HUES64 (cell line): ENCODE measurements at regions not wholly inside any gene's neighbourhood (a gene's known extent, or its start where the extent isn't known, plus 50 kb on each side); places are given as distances from the start of the nearest gene placed in this dataset.

Experiments
- H3K27ac ChIP-seq: 2 replicates; pipeline ENCODE4 v1.7.0; 2013; ENCODE audit warnings: low read depth, low read length, inconsistent platforms
- H3K27me3 ChIP-seq: 2 replicates; pipeline ENCODE4 v1.6.1; 2013; ENCODE audit warnings: mild to moderate bottlenecking, low read length; ENCODE audit not compliant: insufficient read depth
- H3K36me3 ChIP-seq: 2 replicates; pipeline ENCODE4 v1.6.1; 2013; ENCODE audit warnings: mild to moderate bottlenecking, low read length; ENCODE audit not compliant: insufficient read depth
- H3K4me1 ChIP-seq: 2 replicates; pipeline ENCODE4 v1.6.1; 2013; ENCODE audit warnings: mild to moderate bottlenecking, low read length, moderate library complexity; ENCODE audit not compliant: insufficient read depth
- H3K4me3 ChIP-seq: 2 replicates; pipeline ENCODE4 v1.5.1; 2013; ENCODE audit warnings: mild to moderate bottlenecking, low read length, moderate library complexity
- H3K9ac ChIP-seq: 2 replicates; pipeline ENCODE4 v1.6.1; 2013; ENCODE audit warnings: mild to moderate bottlenecking, low read depth, low read length
- H3K9me3 ChIP-seq: 2 replicates; pipeline ENCODE4 v1.6.1; 2013; ENCODE audit warnings: low read depth, low read length; ENCODE audit not compliant: insufficient read depth
- WGBS: fragments of 150-250, 120-280 bp; methylation state at CpG from one replicate; pipeline ENCODE4 v1.1.7; 2013; ENCODE audit warnings: missing lambda C conversion rate; 5-methylcytosine and 5-hydroxymethylcytosine counted together

- no peaks in the 10 kb centered on the region for H3K9me3 ChIP-seq
- H3K9ac ChIP-seq: no peak overlapping the region
- 100% methylated on average over 1 of the region's 1 CpG for WGBS
- no peaks in the 10 kb centered on the region for H3K4me1 ChIP-seq
- no peaks in the 10 kb centered on the region for H3K27me3 ChIP-seq
- no peak overlapping the region for H3K4me3 ChIP-seq
- H3K36me3 ChIP-seq: no peaks in the 10 kb centered on the region
- no peak overlapping the region for H3K27ac ChIP-seq
Measured at GRCh38 chr7:17067691-17068090, 185.9 kb upstream of the AGR3 start.

GRCh38 chr7:17069146-17069545 lies 187.4 kb upstream of the AGR3 start:
- Histone ChIP-seq H3K4me3 (no peak overlapping the region), H3K27ac (no peak overlapping the region), H3K9me3 (no peaks in the 10 kb centered on the region), H3K36me3 (no peaks in the 10 kb centered on the region), H3K9ac (no peak overlapping the region), H3K27me3 (no peaks in the 10 kb centered on the region), H3K4me1 (no peaks in the 10 kb centered on the region)
- 88% methylated on average over 2 of the region's 4 CpGs for WGBS

- Histone ChIP-seq H3K9ac (no peak overlapping the region), H3K4me3 (no peak overlapping the region), H3K27ac (no peak overlapping the region), H3K4me1 (no peaks in the 10 kb centered on the region), H3K27me3 (no peaks in the 10 kb centered on the region), H3K9me3 (no peaks in the 10 kb centered on the region), H3K36me3 (no peaks in the 10 kb centered on the region)
- 89% methylated on average over 1 of the region's 1 CpG for WGBS
Measured at GRCh38 chr7:17070231-17070708, 188.5 kb upstream of the AGR3 start.

- Histone ChIP-seq H3K27me3 (no peaks in the 10 kb centered on the region), H3K4me1 (no peaks in the 10 kb centered on the region), H3K27ac (no peak overlapping the region), H3K9me3 (no peaks in the 10 kb centered on the region), H3K4me3 (no peak overlapping the region), H3K9ac (no peak overlapping the region), H3K36me3 (no peaks in the 10 kb centered on the region)
- no CpG with 5 or more reads among the region's 1 CpG for WGBS
Measured at GRCh38 chr7:17071866-17072265, 190.1 kb upstream of the AGR3 start.

GRCh38 chr7:17075601-17076255 lies 193.9 kb upstream of the AGR3 start:
- H3K4me3 ChIP-seq: no peak overlapping the region
- no peaks in the 10 kb centered on the region for H3K4me1 ChIP-seq
- H3K27ac ChIP-seq: no peak overlapping the region
- H3K27me3 ChIP-seq: no peaks in the 10 kb centered on the region
- H3K9ac ChIP-seq: no peak overlapping the region
- no peaks in the 10 kb centered on the region for H3K36me3 ChIP-seq
- WGBS: 89% methylated on average over 5 of the region's 6 CpGs
- no peaks in the 10 kb centered on the region; the same call in 1 of the 2 replicates for H3K9me3 ChIP-seq

- no peak overlapping the region for H3K27ac ChIP-seq
- H3K36me3 ChIP-seq: no peaks in the 10 kb centered on the region
- H3K9me3 ChIP-seq: no peaks in the 10 kb centered on the region; the same call in 1 of the 2 replicates
- H3K27me3 ChIP-seq: no peaks in the 10 kb centered on the region
- H3K4me3 ChIP-seq: no peak overlapping the region
- H3K4me1 ChIP-seq: no peaks in the 10 kb centered on the region
- H3K9ac ChIP-seq: no peak overlapping the region
- 98% methylated on average over 3 of the region's 6 CpGs for WGBS
Measured at GRCh38 chr7:17078298-17078697, 196.5 kb upstream of the AGR3 start.

- H3K9me3 ChIP-seq: no peaks in the 10 kb centered on the region; the same call in 1 of the 2 replicates
- H3K4me3 ChIP-seq: no peak overlapping the region
- WGBS: no CpG with 5 or more reads among the region's 4 CpGs
- H3K27me3 ChIP-seq: no peaks in the 10 kb centered on the region
- no peaks in the 10 kb centered on the region for H3K4me1 ChIP-seq
- no peak overlapping the region for H3K9ac ChIP-seq
- no peak overlapping the region for H3K27ac ChIP-seq
- H3K36me3 ChIP-seq: no peaks in the 10 kb centered on the region
Measured at GRCh38 chr7:17083392-17084165, 201.8 kb upstream of the AGR3 start.

GRCh38 chr7:17084166-17084475 lies 202.3 kb upstream of the AGR3 start:
- Histone ChIP-seq H3K4me3 (no peak overlapping the region), H3K36me3 (no peaks in the 10 kb centered on the region), H3K9ac (no peak overlapping the region), H3K27ac (no peak overlapping the region), H3K27me3 (no peaks in the 10 kb centered on the region), H3K4me1 (no peaks in the 10 kb centered on the region), H3K9me3 (no peaks in the 10 kb centered on the region; the same call in 1 of the 2 replicates)
- WGBS: 88% methylated on average over 1 of the region's 1 CpG

- WGBS: no CpG with 5 or more reads among the region's 3 CpGs
- H3K27ac ChIP-seq: no peak overlapping the region
Measured at GRCh38 chr7:17085186-17085585, 203.4 kb upstream of the AGR3 start.

GRCh38 chr7:17086403-17086802 lies 204.6 kb upstream of the AGR3 start:
- Histone ChIP-seq H3K27me3 (no peaks in the 10 kb centered on the region), H3K27ac (no peak overlapping the region), H3K4me3 (no peak overlapping the region), H3K36me3 (no peaks in the 10 kb centered on the region), H3K9me3 (no peaks in the 10 kb centered on the region), H3K9ac (no peak overlapping the region), H3K4me1 (no peaks in the 10 kb centered on the region)
- 98% methylated on average over 4 of the region's 5 CpGs for WGBS

More at GRCh38 chr7:17085186-17085585, 203.4 kb upstream of the AGR3 start:
- Histone ChIP-seq H3K9me3 (no peaks in the 10 kb centered on the region; the same call in 1 of the 2 replicates), H3K4me1 (no peaks in the 10 kb centered on the region), H3K36me3 (no peaks in the 10 kb centered on the region), H3K27me3 (no peaks in the 10 kb centered on the region), H3K4me3 (no peak overlapping the region), H3K9ac (no peak overlapping the region)

- Histone ChIP-seq H3K36me3 (no peaks in the 10 kb centered on the region), H3K27me3 (no peaks in the 10 kb centered on the region), H3K27ac (no peak overlapping the region), H3K9me3 (no peaks in the 10 kb centered on the region), H3K4me3 (no peak overlapping the region), H3K9ac (no peak overlapping the region), H3K4me1 (no peaks in the 10 kb centered on the region)
- 92% methylated on average over 2 of the region's 2 CpGs for WGBS
Measured at GRCh38 chr7:17090751-17091150, 207.7 kb upstream of the AHR start.
